M059J (cell line): ENCODE measurements at regions not wholly inside any gene's neighbourhood (a gene's known extent, or its start where the extent isn't known, plus 50 kb on each side); places are given as distances from the start of the nearest gene placed in this dataset.

ENCODE experiments used
- DNase-seq: peaks from one replicate; pipeline ENCODE4 v3.0.0-alpha.2; 2012; ENCODE audit warnings: low read depth

DNA sequence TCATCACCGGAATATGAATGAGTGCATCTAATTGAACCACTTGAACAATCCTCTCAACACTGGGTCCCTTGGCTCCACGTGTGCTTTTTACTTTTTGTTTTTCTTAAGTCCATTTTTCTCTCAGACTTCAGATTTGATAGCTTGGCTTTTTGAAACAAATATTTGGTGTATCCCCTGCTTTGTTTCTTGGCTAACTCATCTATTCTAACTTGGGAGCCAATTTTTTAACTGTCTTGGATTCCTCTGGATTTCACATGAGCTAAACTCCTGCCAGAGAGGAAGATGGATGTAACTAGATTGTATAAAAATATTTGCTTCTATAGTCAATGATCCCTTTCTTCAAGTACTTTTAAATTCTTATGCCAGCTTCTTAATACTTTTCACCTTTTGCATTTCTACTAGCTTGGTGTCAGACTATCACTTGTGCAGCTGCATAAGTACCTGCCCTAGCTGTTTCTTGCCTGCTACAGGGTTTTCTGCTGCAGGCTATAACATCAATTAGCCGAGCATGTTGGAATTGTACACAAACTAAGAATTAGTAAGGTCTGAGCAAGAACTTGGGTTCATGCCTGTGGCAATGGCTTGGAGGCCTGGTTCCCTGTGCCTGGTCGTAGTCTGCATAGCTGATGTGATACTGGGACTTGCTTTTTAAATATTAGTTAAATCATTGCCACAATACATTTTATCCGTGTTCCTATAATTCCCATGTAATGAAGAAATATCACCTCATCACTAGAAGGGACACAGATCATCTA lies 281.5 kb downstream of the EN1 start:
- DNase-seq, result no peak

DNA sequence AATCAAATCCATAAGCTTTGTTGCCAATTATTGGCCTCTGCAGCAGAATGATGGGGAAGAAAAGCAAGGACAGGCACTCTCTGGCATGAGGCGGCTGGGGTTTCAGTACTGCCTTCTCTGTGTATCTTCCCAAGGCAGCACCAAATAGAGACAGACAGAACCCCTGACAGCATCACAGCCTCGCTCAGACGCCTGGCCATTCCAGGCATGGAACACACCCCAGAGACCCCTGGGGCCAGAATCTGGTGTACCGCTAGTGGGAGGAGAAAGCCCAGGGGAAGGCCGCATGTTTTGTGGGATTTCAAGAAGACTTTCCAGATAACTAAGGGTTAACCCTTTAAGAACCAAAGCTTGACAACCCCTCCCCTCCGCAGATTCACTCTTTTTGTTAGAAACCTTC lies 282.1 kb downstream of the EN1 start:
- DNase-seq, result no peak

DNA sequence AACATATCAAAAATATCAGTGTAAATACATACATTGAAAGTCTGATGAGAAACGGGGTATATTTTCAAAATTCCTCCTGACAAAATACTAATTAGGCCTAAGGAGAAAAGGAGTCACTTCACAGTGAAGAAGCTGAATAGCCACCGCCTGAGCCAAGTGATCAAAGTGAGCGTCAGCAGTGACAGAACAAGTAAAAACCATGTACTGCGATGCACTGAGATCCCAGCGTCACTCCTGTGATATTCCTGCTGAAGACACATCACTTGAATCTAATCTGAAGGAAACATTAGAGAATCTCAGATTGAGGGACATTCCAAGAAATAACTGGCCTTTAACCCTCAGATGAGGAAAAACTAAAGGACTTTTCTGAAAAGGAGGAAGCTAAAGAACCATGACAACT lies 285.3 kb downstream of the EN1 start:
- DNase-seq, result no peak

DNA sequence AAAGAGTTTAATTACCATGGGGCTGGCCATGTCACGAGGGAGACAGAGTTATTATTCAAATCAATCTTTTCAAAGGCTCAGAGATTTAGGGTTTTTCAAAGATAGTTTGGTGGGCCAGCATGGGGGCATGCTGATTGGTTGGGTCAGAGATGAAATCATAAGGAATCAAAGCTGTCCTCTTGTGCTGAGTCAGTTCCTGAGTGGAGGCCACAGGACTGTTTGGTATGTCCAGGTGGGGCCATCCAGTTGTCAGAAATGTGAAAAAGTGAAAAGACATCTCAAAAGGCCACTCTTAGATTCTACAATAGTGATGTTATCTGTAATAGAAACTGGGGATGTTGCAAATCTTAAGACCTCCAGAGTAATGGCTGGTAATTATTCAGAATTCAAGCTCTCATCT lies 288.6 kb downstream of the EN1 start:
- DNase-seq, result no peak

DNA sequence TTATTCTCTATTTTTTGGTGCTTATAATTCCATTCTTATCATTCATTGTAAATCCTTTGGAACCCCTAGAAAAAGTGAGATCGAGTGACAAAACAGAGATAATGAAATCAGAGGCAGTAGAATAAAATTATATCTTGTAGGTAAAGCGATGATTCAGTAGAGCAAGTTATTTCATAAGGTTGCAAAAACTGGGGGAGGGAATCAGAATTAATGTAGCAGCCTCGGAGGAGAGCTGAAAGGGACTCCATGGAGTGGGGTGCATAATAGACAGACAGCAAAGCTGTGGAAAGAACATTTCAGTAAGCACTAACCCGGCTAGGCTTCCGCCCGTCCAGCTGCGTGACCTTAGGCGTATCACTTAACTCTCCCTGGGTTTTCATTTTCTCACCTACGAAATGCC lies 289.7 kb downstream of the EN1 start:
- no peak for DNase-seq

DNA sequence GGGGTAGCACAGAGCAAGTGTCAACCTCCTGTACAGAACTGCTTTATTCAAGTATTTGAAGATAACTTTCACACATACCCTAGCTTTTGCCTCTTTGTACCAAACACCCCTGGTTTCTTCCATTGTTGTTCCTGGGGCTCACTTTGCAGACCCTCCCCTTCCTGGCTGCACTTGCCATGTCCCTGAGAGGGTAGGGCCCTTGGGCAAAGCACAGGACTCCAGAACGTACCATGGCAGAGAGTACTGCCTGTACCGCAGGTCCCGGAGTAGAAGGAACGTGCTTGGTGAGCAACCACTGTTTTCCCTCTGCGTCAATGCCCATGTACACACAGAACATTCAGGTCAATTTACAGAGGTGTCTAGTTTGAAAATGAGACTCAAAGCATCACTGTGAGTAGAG lies 290.4 kb downstream of the EN1 start:
- no peak for DNase-seq

DNA sequence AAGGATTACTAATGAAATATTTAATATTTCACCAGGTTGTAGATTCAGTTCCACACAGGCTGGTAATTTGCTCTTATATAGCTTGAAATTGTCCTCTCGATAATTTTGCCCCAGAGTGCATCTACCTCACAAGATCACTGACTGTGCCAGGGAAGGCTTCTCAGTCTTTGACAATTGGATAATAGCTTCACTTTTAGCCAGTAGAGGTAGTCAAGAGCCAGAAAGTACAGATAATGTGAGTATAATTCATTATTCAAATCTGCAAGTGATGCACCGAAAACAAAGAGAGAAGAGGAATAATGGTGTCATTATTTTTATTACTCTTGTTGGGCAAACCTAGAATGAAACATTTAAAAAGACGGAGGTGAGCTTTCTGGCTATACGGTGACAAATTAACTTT lies 292.8 kb downstream of the EN1 start:
- no peak for DNase-seq

DNA sequence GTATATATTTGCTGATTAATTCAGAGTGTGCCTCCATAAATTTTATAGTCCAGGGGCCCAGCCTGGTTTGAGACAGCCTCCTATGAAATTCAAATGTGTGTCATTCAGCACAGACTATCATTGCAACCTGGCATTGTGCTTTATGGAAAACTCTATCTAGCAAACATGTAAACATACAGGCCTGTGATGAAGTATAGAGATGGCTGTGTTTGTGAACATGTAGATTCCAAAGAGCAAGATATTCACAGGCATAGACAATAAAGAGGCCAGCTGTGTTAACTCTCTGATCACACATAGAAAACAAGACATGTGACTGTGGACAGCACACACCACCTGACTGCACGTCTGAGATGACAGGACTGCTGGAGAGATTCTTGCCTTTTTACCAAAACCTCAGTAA lies 297.9 kb downstream of the EN1 start:
- no peak for DNase-seq

DNA sequence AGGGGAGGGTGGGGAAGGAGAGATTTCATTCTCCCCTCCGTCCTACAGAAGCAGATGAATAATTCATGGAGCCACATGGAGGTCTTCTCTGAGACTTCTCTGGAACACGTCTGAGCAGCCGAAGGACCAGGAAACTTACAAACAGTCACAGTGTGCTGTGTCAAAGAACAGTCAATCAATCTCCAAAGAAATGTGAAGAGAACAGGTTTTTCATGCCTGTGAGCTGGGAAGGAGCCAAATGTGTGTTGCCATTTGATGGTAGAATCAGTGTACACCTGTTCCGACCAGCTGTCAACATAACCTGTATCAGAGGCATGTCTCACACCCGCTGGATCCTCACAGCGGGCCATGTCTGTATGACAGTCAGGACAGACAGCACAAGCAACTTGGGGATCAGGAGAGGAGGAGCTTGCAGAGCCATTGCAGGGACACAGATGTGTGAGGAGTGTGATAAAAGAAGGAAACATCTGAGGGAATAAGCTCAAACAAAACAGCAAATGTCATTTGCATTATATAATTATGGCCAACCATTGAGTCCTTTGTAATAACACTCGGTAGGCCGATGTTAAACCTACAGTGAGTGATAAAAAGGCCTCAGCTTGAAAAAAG lies 298.5 kb downstream of the EN1 start:
- no peak for DNase-seq

DNA sequence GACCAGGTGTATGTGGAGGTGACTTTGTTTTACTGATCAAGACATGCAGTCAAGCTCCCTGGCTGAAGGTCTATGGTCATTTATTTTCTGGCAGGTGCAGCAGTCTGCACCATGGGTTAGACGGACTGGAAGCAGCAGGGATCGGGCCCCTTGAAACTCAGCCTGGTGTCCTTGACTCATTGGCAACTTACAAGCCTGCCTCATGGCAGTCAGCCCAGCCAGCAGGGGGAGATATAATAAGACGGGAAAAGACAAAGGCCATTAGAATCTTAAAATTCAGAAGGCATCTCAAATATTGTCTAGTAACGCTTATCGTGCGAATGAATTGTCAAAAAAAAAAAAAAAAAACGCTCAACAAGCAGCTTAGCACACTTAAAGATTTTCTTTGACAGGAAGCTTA lies 308.2 kb downstream of the EN1 start:
- peak; percentile 18 for DNase-seq

DNA sequence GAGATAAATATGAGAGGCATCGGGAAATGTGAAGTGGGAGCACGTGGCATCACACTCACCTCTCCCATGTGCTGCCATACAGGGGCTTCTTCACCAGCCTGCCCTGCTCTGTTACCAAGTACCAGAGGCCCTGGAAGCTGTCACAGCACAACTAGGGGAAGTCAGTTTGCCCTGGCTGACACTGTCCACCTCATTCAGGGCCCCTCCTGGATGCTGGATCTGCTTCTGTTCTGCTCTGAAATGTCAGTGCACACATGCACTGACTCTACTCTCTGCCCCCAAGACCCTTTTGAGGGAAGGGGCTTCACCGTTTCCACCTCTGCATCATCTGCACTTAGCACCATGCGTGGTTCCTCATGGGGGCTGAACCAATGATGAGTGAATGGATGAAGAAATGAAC lies 311.1 kb downstream of the EN1 start:
- no peak for DNase-seq

DNA sequence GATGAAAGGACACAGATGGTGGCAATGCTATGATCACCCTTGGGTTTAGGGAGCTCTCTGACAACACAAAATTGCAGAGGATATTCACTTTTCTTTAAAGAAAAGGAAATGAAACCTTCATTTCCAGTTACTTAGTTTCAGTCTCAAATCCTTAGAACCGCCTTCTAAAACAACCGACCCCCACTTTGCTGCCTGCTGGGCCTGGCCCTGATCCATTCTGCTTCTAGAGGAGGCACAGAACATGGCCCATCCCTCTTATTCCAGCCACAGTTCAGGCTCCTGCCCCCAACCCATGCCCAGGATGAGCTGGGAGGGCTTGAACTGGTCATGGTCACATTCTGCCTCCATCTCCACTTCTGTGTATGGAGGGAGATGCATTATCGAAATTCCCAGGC lies 311.6 kb downstream of the EN1 start:
- no peak for DNase-seq

DNA sequence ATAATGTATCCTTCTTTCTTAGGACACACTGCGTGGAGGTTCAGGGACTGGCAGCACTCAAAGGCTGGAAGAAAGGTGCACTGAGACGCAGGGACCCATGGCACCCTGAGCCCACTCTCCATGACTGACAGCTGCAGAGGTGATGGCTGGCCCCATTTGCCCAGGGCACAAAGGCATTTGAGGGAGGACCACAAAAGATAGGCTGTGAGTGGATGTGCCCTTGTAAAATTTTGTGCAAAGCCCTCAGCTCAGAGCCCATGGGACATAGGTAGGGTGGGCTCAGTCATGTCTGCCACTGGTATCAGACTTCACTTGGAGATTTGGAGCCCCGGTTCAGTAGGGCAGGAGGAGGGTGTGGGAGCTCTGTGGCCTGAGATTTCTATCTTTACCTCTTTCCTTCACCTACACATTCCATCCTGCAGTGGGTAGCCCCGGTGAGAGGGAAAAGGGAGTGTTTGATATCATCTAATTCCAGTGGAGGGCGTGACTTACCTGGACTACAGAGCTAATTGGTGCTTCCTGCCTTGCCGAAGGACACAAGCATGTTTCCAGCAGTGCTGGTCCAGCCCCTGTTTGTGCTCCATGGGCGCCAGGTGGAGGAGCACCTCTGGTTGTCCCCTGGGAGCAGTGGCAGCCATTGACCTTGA lies 312.2 kb downstream of the EN1 start:
- no peak for DNase-seq

DNA sequence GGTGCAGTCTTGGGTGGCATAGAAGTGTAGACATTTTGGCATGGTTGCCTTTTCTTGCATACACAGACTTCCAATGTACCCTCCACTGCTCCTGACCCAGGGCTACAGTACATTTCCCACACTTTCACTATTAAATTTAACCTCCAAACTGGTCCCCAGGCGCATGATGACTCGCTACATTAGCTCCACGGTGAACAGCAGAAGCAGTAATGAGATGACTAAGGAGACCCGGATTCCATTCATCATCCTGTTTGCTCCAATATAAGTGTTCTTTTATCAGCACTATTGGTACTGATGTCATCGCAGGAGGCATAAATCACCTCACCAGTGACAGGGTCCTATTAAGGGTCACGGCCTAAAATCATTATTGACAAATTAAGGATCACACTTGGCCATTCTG lies 316.5 kb downstream of the EN1 start:
- DNase-seq, result no peak

DNA sequence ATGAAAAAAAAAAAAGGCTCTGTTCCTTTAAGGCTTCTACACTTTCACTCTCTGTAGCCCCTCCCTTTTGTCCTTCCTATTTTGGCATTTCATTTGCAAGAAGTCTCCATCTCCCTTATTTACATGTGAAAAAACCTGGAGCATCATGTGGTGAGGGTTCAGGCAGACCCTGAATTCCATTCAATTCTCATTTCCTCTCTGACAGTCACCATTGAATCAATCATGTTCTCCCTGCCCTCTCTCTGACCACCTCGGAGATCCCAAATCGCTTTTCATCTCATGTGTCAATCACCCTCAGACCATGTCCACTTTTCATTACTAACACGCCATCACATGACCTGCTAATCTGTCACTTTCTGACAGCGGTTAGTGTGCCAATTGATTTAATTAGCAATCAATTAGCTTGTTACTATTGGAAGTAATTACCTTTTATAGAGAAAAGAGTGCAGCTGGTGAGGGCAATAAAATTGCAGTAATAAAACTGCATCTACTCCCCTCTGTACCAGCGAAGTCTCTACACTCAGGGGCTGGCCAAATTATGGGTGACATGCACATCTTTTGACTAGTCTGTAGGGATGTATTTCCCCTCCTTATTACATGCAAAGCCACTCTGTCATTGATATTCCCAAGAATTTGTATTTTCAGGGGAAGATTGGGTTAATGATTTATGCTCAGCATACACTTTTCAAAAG lies 317.4 kb downstream of the EN1 start:
- DNase-seq, result no peak

DNA sequence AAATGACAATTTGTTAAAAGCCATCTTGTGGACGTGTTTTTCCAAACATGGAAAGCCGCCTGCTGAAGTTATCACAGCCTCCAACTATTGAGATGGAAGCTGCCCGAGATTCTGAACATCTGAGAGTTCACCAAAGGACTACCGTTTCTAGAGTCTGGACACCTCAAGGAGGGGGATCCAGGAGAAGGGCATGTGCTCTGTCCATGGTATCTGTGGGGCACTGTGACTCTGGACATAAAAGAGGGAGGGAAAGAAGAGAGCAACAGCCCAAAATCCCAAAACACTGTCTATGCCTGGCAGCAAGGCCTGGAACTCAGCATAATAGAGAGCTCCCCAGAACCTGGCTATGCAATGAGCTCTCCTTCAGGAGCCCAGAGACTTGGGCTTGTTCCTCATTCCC lies 319.9 kb downstream of the EN1 start:
- DNase-seq, result no peak

DNA sequence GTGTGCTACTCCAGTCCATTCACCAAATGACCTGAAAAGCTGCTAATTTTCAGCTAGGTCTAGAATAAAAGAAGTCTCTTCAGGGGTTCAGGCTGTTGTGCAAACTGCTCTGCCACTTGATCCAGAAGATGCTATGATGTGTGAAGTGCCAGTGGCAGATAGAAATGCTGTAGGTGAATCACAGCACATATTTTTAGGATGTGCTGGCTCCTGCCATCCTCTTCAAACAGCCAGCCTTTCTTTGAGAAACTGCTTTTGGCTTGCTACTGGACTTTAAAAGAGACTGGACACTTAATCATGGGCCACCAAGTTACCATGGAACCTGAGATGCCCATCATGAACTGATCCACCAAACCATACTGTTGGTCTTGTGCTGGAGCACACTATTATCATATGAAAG lies 322.1 kb downstream of the EN1 start:
- no peak for DNase-seq

DNA sequence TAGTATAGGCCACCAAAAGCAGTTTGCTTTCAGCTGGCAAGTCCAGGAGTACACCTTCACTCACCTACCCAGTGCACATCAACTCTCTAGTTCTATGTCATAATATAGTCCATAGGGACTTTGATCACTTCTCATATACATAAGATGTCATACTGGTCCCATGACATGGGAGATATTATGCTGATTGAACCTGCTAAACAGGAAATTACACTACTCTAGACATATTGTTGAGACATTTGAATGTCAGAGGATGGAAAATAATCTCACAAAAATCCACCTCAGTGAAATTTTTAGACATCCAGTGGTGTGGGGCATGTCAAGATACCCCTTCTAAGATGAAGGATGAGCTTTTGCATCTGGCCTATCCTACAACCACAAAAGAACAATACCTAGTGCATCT lies 322.5 kb downstream of the EN1 start:
- no peak for DNase-seq

DNA sequence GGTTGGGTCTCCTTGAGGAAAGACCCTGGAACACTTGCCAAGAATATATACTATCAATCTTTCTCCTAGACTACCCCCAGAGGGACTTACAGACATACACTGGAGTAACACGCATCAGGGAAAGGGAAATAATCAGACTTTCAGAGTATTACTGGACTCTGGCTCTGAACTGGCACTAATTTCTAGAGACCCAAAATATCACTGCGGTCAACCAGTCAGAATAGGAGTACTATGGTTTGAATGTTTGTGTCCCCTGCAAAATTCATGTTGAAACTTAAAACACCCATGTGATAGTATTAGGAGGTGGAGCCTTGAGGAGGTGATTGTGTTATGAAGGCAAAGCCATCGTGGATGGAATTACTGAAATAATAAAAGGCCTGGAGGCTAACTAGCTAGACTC lies 323.7 kb downstream of the EN1 start:
- no peak for DNase-seq

DNA sequence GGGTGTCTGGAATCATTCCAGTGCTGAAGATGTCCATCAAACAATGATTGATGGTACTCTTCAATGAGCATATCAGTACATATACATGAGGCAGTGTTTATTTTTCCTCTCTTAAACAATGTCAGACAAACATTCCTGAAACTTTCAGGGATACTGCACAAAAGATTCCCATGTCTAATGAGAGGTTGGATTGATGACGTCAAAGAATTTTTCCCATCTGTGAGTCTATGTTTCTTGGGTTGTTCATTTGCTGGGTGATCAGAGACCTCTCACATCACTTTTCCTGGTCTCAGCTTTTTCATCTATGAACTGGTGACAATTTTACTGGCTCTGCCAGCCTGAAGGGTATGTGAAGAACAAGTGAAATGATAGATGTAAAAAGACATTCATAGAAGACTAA lies 325.5 kb downstream of the EN1 start:
- DNase-seq, result no peak

DNA sequence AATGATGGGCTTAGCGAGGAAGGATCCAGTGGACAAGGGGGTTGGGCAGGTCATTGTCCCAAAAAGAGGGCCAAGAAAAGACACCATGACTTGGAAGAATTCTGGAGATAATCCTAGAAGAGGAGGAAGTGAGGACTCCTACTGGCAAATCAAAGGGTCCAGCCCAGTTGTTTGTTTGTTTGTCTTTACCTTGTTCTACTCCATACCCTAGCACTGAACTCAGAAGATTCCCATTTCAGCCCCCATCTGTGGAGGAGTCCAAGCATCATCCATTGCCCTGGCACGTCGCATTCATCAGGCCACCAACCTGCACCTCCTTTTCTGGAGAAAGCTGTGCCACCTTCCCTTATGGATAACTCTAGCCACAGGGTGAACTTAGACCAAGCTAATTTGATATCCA lies 326.2 kb downstream of the EN1 start:
- DNase-seq, result no peak

DNA sequence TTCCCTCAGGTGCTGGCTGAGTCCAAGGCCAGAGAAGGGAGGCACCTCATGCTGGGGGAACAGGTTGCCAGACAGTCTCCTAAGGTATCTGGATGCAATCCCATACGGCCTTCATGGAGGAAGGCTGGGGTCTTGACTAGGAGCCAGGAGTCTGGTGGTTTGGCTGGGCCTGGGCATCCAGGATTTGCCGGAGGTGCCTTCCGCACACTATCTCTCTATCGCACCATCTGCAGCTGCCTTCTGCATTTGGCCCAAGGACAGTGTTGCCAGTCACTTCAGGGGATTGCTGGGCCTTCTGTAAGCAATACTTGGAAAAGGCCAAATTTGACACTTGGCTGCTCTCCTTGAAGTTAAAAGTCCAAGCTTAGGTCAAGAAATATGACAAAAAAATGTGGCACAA lies 327.2 kb downstream of the EN1 start:
- no peak for DNase-seq

DNA sequence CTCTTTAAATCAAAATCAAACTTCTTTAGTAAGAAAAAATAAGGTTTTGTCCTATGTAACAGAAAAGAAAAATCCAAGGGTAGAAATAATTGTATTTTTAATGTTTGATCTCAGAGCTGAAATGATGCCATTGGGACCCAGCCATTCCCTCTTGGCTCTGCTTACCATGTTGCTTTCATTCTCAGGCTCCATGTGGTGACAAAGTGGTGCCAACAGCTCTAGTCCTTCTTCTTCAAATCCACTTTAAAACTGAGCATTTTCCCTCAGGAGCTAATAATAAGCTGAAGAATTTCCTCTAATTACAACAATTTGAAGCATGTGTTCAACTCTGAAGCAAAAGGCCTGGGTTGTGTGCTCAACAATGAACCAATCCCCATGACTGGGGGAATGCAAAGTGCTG lies 327.9 kb downstream of the EN1 start:
- no peak for DNase-seq
